ENCODE measurements at regions not wholly inside any gene's neighbourhood (a gene's known extent, or its start where the extent isn't known, plus 50 kb on each side); places are given as distances from the start of the nearest gene placed in this dataset.

- Histone ChIP-seq H3K9ac (no peak overlapping the region), H3K27ac (no peak overlapping the region), H4K20me1 (ENCODE audit: insufficient read depth) (no peaks in the 10 kb centered on the region), H3K36me3 (ENCODE audit: insufficient read depth) (no peaks in the 10 kb centered on the region), H3K27me3 (ENCODE audit: insufficient read depth, low read depth) (no peaks in the 10 kb centered on the region), H2AFZ (ENCODE audit: low read depth) (no peak overlapping the region), H3K4me3 (IDR thresholded peaks at IDR 0.05; ENCODE audit: insufficient read depth, low read depth, low read length) (no peak overlapping the region), H3K4me1 (ENCODE audit: low read depth, poor library complexity, severe bottlenecking) (no peaks in the 10 kb centered on the region), H3K4me2 (no peak overlapping the region), H3K79me2 (ENCODE audit: insufficient read depth, low read depth) (no peaks in the 10 kb centered on the region)
- TF ChIP-seq CTCF (conservative IDR thresholded peaks at IDR 0.05; ENCODE audit: low read depth, low read length) = no peak
These were observed 1503.2 kb downstream of the HACE1 start for GRCh38 chr6:103356531-103356930.

GRCh38 chr6:103344554-103345163, 1515.1 kb downstream of the HACE1 start:
- Histone ChIP-seq H3K79me2 (ENCODE audit: insufficient read depth, low read depth) (no peaks in the 10 kb centered on the region), H3K9ac (no peak overlapping the region), H3K4me1 (ENCODE audit: low read depth, poor library complexity, severe bottlenecking) (no peaks in the 10 kb centered on the region), H3K36me3 (ENCODE audit: insufficient read depth) (no peaks in the 10 kb centered on the region), H2AFZ (ENCODE audit: low read depth) (no peak overlapping the region), H3K4me2 (no peak overlapping the region), H3K27ac (no peak overlapping the region), H3K27me3 (ENCODE audit: insufficient read depth, low read depth) (no peaks in the 10 kb centered on the region), H3K4me3 (IDR thresholded peaks at IDR 0.05; ENCODE audit: insufficient read depth, low read depth, low read length) (no peak overlapping the region), H4K20me1 (ENCODE audit: insufficient read depth) (no peaks in the 10 kb centered on the region)
- TF ChIP-seq CTCF (conservative IDR thresholded peaks at IDR 0.05; ENCODE audit: low read depth, low read length) = no peak

- no peak for TF ChIP-seq CTCF (conservative IDR thresholded peaks at IDR 0.05; ENCODE audit: low read depth, low read length)
- Histone ChIP-seq H3K79me2 (ENCODE audit: insufficient read depth, low read depth) (no peaks in the 10 kb centered on the region), H3K27me3 (ENCODE audit: insufficient read depth, low read depth) (no peaks in the 10 kb centered on the region), H4K20me1 (ENCODE audit: insufficient read depth) (no peaks in the 10 kb centered on the region), H3K4me1 (ENCODE audit: low read depth, poor library complexity, severe bottlenecking) (no peaks in the 10 kb centered on the region), H3K9ac (no peak overlapping the region), H3K4me3 (IDR thresholded peaks at IDR 0.05; ENCODE audit: insufficient read depth, low read depth, low read length) (no peak overlapping the region), H3K27ac (no peak overlapping the region), H3K4me2 (no peak overlapping the region), H3K36me3 (ENCODE audit: insufficient read depth) (no peaks in the 10 kb centered on the region), H2AFZ (ENCODE audit: low read depth) (no peak overlapping the region)
These were observed 1524.3 kb downstream of the HACE1 start for GRCh38 chr6:103335412-103335811.

GRCh38 chr6:103326760-103327757, 1532.7 kb downstream of the HACE1 start:
- Histone ChIP-seq H3K4me2 (no peak overlapping the region), H3K79me2 (ENCODE audit: insufficient read depth, low read depth) (no peaks in the 10 kb centered on the region), H3K9ac (no peak overlapping the region), H4K20me1 (ENCODE audit: insufficient read depth) (no peaks in the 10 kb centered on the region), H3K4me3 (IDR thresholded peaks at IDR 0.05; ENCODE audit: insufficient read depth, low read depth, low read length) (no peak overlapping the region), H3K4me1 (ENCODE audit: low read depth, poor library complexity, severe bottlenecking) (no peaks in the 10 kb centered on the region), H3K27me3 (ENCODE audit: insufficient read depth, low read depth) (no peaks in the 10 kb centered on the region), H3K27ac (no peak overlapping the region), H2AFZ (ENCODE audit: low read depth) (no peak overlapping the region), H3K36me3 (ENCODE audit: insufficient read depth) (no peaks in the 10 kb centered on the region)
- no peak for TF ChIP-seq CTCF (conservative IDR thresholded peaks at IDR 0.05; ENCODE audit: low read depth, low read length)
